ENCODE measurements at regions not wholly inside any gene's neighbourhood (a gene's known extent, or its start where the extent isn't known, plus 50 kb on each side); places are given as distances from the start of the nearest gene placed in this dataset.
A peak's percentile ranks its signal among the peaks of the same experiment; 100 is the strongest.
"Not testable (repeated sequence)": the region's sequence is repeated elsewhere in the genome, so short reads cannot be mapped to it uniquely, and the experiment has no call there.

- not testable (repeated sequence) for H3K4me1 ChIP-seq (ENCODE audit: control insufficient read depth in 4 of 4, insufficient read depth in 4 of 4, low read length in 3 of 4); H3K27ac ChIP-seq (ENCODE audit: low read depth in 1 of 2, low read length in 2 of 2); H3K9me3 ChIP-seq (ENCODE audit: control insufficient read depth in 4 of 4, low read length in 3 of 4); DNase-seq (ENCODE audit: low spot score); H3K27me3 ChIP-seq (ENCODE audit: control insufficient read depth in 4 of 4, insufficient read depth in 4 of 4, low read length in 3 of 4); H3K36me3 ChIP-seq (ENCODE audit: control insufficient read depth in 4 of 4, insufficient read depth in 3 of 4, low read depth in 1 of 4, low read length in 3 of 4); H3K4me3 ChIP-seq (ENCODE audit: low read depth in 1 of 3, low read length in 3 of 3); H3K9ac ChIP-seq (ENCODE audit: low read depth in 1 of 2, low read length in 2 of 2)
- 78% methylated on average over 3 of the region's 3 CpGs for WGBS
Measured at GRCh38 chr2:87309785-87310184, 288.1 kb upstream of the PLGLB1 start.

GRCh38 chr2:87311896-87312441, 290.3 kb upstream of the PLGLB1 start:
- H3K27me3 ChIP-seq (ENCODE audit: control insufficient read depth in 4 of 4, insufficient read depth in 4 of 4, low read length in 3 of 4); DNase-seq (ENCODE audit: low spot score); H3K27ac ChIP-seq (ENCODE audit: low read depth in 1 of 2, low read length in 2 of 2); H3K4me3 ChIP-seq (ENCODE audit: low read depth in 1 of 3, low read length in 3 of 3); H3K36me3 ChIP-seq (ENCODE audit: control insufficient read depth in 4 of 4, insufficient read depth in 3 of 4, low read depth in 1 of 4, low read length in 3 of 4); H3K9me3 ChIP-seq (ENCODE audit: control insufficient read depth in 4 of 4, low read length in 3 of 4); H3K4me1 ChIP-seq (ENCODE audit: control insufficient read depth in 4 of 4, insufficient read depth in 4 of 4, low read length in 3 of 4); H3K9ac ChIP-seq (ENCODE audit: low read depth in 1 of 2, low read length in 2 of 2): not testable (repeated sequence)
- 94% methylated on average over 5 of the region's 6 CpGs for WGBS

- not testable (repeated sequence) for H3K9ac ChIP-seq (ENCODE audit: low read depth in 1 of 2, low read length in 2 of 2); H3K9me3 ChIP-seq (ENCODE audit: control insufficient read depth in 4 of 4, low read length in 3 of 4); H3K27ac ChIP-seq (ENCODE audit: low read depth in 1 of 2, low read length in 2 of 2); H3K27me3 ChIP-seq (ENCODE audit: control insufficient read depth in 4 of 4, insufficient read depth in 4 of 4, low read length in 3 of 4); H3K4me3 ChIP-seq (ENCODE audit: low read depth in 1 of 3, low read length in 3 of 3); DNase-seq (ENCODE audit: low spot score); H3K36me3 ChIP-seq (ENCODE audit: control insufficient read depth in 4 of 4, insufficient read depth in 3 of 4, low read depth in 1 of 4, low read length in 3 of 4); H3K4me1 ChIP-seq (ENCODE audit: control insufficient read depth in 4 of 4, insufficient read depth in 4 of 4, low read length in 3 of 4)
- 84% methylated on average over 3 of the region's 3 CpGs for WGBS
Measured at GRCh38 chr2:87314622-87315021, 293.0 kb upstream of the PLGLB1 start.

- not testable (repeated sequence) for DNase-seq (ENCODE audit: low spot score); H3K9ac ChIP-seq (ENCODE audit: low read depth in 1 of 2, low read length in 2 of 2); H3K9me3 ChIP-seq (ENCODE audit: control insufficient read depth in 4 of 4, low read length in 3 of 4); H3K4me3 ChIP-seq (ENCODE audit: low read depth in 1 of 3, low read length in 3 of 3); H3K36me3 ChIP-seq (ENCODE audit: control insufficient read depth in 4 of 4, insufficient read depth in 3 of 4, low read depth in 1 of 4, low read length in 3 of 4); H3K27me3 ChIP-seq (ENCODE audit: control insufficient read depth in 4 of 4, insufficient read depth in 4 of 4, low read length in 3 of 4); H3K4me1 ChIP-seq (ENCODE audit: control insufficient read depth in 4 of 4, insufficient read depth in 4 of 4, low read length in 3 of 4); H3K27ac ChIP-seq (ENCODE audit: low read depth in 1 of 2, low read length in 2 of 2)
- WGBS, result 85% methylated on average over 5 of the region's 6 CpGs
Measured at GRCh38 chr2:87315183-87315902, 293.7 kb upstream of the PLGLB1 start.

GRCh38 chr2:87317193-87317592, 295.5 kb upstream of the PLGLB1 start:
- not testable (repeated sequence) for H3K36me3 ChIP-seq (ENCODE audit: control insufficient read depth in 4 of 4, insufficient read depth in 3 of 4, low read depth in 1 of 4, low read length in 3 of 4); H3K9me3 ChIP-seq (ENCODE audit: control insufficient read depth in 4 of 4, low read length in 3 of 4); H3K9ac ChIP-seq (ENCODE audit: low read depth in 1 of 2, low read length in 2 of 2); H3K4me3 ChIP-seq (ENCODE audit: low read depth in 1 of 3, low read length in 3 of 3); H3K4me1 ChIP-seq (ENCODE audit: control insufficient read depth in 4 of 4, insufficient read depth in 4 of 4, low read length in 3 of 4); H3K27me3 ChIP-seq (ENCODE audit: control insufficient read depth in 4 of 4, insufficient read depth in 4 of 4, low read length in 3 of 4); DNase-seq (ENCODE audit: low spot score); H3K27ac ChIP-seq (ENCODE audit: low read depth in 1 of 2, low read length in 2 of 2)
- WGBS, result no CpG with 5 or more reads among the region's 1 CpG

GRCh38 chr2:87318814-87319491, 297.3 kb upstream of the PLGLB1 start:
- H3K9ac ChIP-seq (ENCODE audit: low read depth in 1 of 2, low read length in 2 of 2); H3K4me1 ChIP-seq (ENCODE audit: control insufficient read depth in 4 of 4, insufficient read depth in 4 of 4, low read length in 3 of 4); H3K36me3 ChIP-seq (ENCODE audit: control insufficient read depth in 4 of 4, insufficient read depth in 3 of 4, low read depth in 1 of 4, low read length in 3 of 4); H3K27me3 ChIP-seq (ENCODE audit: control insufficient read depth in 4 of 4, insufficient read depth in 4 of 4, low read length in 3 of 4); H3K4me3 ChIP-seq (ENCODE audit: low read depth in 1 of 3, low read length in 3 of 3); DNase-seq (ENCODE audit: low spot score); H3K9me3 ChIP-seq (ENCODE audit: control insufficient read depth in 4 of 4, low read length in 3 of 4); H3K27ac ChIP-seq (ENCODE audit: low read depth in 1 of 2, low read length in 2 of 2): not testable (repeated sequence)
- 31% methylated on average over 1 of the region's 2 CpGs for WGBS
- peak; percentile 14 for TF ChIP-seq FOXA2 (IDR thresholded peaks at IDR 0.05)

- H3K9me3 ChIP-seq (ENCODE audit: control insufficient read depth in 4 of 4, low read length in 3 of 4); H3K36me3 ChIP-seq (ENCODE audit: control insufficient read depth in 4 of 4, insufficient read depth in 3 of 4, low read depth in 1 of 4, low read length in 3 of 4); H3K27ac ChIP-seq (ENCODE audit: low read depth in 1 of 2, low read length in 2 of 2); H3K27me3 ChIP-seq (ENCODE audit: control insufficient read depth in 4 of 4, insufficient read depth in 4 of 4, low read length in 3 of 4); DNase-seq (ENCODE audit: low spot score); H3K4me1 ChIP-seq (ENCODE audit: control insufficient read depth in 4 of 4, insufficient read depth in 4 of 4, low read length in 3 of 4); H3K4me3 ChIP-seq (ENCODE audit: low read depth in 1 of 3, low read length in 3 of 3); H3K9ac ChIP-seq (ENCODE audit: low read depth in 1 of 2, low read length in 2 of 2): not testable (repeated sequence)
- 97% methylated on average over 2 of the region's 2 CpGs for WGBS
Measured at GRCh38 chr2:87319705-87320104, 298.1 kb upstream of the PLGLB1 start.

- H3K27me3 ChIP-seq (ENCODE audit: control insufficient read depth in 4 of 4, insufficient read depth in 4 of 4, low read length in 3 of 4); H3K36me3 ChIP-seq (ENCODE audit: control insufficient read depth in 4 of 4, insufficient read depth in 3 of 4, low read depth in 1 of 4, low read length in 3 of 4); H3K9ac ChIP-seq (ENCODE audit: low read depth in 1 of 2, low read length in 2 of 2); H3K27ac ChIP-seq (ENCODE audit: low read depth in 1 of 2, low read length in 2 of 2); H3K4me1 ChIP-seq (ENCODE audit: control insufficient read depth in 4 of 4, insufficient read depth in 4 of 4, low read length in 3 of 4); DNase-seq (ENCODE audit: low spot score); H3K9me3 ChIP-seq (ENCODE audit: control insufficient read depth in 4 of 4, low read length in 3 of 4); H3K4me3 ChIP-seq (ENCODE audit: low read depth in 1 of 3, low read length in 3 of 3): not testable (repeated sequence)
- 92% methylated on average over 7 of the region's 9 CpGs for WGBS
Measured at GRCh38 chr2:87321201-87321600, 299.6 kb upstream of the PLGLB1 start.
